NCI-H2171 (cell line): ENCODE measurements at regions not wholly inside any gene's neighbourhood (a gene's known extent, or its start where the extent isn't known, plus 50 kb on each side); places are given as distances from the start of the nearest gene placed in this dataset.

Experiments
- DNase-seq: peaks from one replicate; lab custom pipeline; 2025; lab: John Stamatoyannopoulos, UW

DNA sequence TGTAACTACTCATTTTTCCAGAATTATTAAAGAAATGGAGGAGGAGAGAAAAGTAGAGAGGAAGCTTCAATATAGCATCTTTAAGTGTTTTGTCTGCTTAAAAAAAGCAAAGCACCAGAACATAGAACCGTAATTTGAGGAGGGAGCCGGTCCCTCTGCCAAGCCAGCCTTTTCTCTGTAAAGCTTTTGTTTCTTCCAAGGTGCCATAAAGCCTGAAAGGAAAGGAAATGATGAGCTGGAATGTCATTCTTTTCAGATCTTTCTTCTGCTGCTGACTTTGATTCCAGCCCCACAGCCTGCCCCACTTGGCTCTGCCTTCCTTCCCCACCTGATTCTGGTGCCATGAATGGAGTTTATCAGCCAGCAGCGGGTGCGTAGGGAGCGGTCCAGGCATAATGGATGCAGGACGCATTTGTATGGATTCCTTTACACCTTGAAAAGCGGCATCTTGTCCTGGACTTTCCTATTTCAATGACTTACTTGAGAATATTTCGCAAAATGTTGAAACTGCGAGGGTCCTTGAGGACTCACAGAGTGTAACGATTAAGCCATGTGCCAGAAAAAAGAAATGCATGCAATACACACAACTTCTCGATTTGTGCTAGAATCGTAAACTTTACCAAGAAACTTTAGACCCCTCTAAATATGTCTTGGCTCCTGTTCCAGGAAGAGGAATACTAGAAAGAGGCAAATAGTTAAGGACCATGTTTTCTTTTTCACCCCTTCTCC, 569.5 kb upstream of the MGMT start:
- DNase-seq, result no peak

DNA sequence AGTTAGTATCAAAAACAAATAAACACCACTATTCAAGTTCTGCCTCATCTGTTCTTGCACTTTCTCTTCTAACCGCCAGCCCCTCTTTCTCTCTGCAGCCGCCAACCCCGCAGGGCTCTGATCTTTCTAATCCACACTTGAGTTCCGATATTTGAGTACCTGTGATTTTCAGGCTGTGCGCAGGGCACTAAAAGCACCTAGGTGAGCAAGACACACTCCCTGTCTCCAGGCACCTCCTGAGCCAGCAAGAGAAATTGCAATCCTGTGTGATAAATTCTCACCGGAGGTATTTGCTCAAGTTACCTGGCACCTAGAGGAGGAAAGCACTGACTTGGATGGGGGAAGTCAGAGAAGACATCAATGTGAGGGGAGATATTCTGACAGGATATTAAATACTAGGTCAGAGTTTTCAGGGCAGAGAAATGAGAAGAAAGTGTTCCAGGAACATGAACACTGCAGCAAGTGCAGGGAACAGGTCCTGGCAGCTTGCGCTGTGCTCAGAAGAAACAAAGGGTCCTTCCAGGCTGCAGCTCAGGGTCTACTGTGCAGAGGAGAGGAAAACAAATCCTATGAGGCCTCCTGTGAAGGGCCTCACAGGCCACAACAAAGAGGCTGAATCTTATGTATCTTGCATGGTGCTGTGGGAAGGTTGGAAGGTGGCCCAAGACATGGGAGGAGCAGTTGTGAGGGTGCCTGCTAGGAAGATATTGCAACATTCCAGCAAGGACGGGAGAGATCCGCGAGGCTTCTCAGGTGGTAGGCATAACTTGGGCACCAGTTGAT, 568.7 kb upstream of the MGMT start:
- DNase-seq, result no peak

DNA sequence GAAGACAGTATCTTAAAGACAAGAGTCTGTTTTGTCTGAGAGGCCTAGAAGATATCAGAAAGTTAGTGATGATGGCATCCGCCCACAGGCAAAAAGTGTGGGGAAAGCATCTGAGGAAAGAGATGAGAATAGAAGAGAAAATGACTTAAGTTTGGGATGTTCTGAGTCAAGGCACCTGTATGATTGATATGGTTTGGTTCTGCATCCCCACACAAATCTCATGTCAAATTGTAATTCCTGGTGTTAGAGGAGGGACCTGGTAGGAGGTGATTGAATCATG, 568.2 kb upstream of the MGMT start:
- no peak for DNase-seq

DNA sequence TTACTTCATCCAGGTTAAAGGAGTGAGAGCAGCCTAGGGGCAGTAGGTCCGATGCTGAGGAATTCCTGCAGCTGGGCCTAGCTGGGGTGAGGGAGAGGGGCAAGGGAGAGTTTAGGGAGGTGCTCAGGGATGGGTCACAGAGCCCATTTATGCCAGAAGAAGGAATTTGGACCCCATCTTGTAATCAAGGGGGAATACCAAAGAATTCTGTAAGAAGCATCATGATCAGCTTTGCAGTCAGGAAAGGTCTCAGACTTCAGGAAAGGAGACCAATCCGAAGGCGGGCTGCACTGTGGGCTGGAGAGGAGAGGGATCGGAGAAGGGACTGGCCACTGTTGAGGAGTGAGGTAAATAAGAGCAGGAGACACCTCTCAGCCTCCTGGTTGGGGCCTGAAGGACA, 566.6 kb upstream of the MGMT start:
- no peak for DNase-seq

DNA sequence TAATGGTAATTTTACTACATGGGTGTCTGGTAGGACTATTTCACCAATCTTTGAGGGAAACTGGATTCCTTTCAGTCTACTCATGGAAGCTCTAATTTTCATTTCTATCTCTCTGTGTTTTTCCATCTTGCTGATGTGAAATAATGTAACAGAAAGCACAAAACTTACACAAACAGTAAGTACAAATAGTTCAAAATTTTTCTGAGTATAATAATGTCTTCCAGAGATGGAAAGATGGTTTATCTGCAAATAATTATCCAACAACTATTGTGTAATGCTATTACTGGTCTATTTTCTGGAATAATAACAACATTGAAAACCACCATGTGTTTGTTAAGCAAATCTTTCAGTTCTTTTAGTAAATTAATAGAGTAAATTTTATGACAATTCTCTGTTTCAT, 565.8 kb upstream of the MGMT start:
- no peak for DNase-seq

DNA sequence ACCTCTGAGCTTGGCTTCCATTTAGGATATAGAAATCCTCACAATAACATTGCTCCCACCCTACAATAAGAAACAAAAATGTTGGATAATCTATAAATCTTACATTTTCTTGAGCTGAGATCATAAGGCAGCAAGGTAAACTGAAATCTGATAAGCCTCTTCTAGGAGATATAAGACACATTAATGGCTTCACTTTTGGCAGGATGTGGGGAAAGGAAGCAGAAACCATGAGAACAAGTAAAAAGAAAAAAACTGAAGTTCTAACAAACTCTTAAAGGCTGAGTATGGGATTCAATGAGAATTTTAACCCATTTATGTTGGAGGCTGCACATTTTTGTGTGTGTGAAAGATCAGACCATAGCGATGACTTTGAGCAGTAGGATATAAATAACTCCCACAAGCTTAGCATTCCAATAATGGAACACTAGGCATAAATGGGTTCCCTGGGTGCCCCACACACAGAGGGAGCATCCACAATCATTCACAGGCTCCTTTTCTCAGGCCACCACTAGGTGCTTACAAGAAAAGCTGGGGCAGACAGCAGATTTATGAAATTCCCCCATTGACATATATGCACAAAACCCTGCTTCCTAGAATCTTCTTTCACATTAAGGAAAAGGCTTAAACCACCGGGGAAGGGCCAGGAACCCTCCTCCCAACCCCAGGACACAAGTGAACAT, 564.9 kb upstream of the MGMT start:
- no peak for DNase-seq

DNA sequence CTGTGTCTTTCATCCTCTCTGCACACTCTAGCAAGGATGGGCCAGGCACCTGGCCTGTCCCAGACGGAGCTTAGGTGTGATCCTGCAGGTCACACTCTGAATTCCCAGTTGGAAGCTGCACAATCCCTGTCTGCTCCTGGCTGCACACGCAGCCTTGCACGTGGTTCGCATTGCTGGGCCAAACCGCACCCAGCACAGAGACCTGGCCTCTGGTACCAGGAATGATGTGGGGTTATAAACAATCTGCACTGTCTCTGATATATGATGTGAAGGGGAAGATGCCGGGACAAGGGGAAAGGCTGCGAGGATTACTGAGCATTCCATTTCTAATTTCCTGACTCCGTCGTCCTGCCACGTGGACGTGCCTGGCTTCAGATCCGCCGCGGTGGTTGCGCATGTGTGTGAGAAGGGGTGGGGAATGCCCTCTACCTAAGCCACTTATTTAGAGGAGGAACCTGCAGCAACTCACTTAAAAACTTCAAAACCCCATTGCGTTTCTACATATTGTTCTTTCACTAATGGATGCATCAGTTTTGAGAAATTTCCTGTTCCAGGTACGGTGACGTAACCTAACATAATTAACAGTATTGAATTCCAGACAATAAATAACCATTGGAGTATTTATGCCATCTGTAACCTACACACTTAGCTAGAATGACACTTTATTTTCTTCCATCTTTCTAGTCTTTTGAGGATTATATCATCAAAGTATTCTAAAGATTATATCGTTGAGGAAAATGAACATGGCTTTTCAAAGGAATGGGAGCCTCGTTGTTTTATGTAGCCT, 559.7 kb upstream of the MGMT start:
- DNase-seq, result no peak

DNA sequence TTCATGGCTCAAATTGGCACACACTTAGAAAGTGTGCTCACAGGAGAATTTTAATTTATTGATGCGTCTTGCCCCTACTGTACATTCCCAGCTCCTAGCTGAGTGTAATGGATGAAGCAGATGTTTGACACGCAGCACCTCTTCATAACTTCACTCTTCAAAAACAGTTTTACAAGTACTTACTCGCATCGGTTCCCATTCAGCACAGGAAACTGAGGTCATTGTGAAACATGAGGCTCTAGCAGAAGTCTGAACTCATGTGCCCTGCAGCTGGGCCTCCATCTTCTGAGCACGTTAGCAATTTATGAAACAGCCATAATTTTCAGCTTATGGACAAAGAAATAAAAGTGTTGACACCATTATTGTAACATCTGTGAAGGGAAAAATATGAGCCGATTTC, 558.9 kb upstream of the MGMT start:
- no peak for DNase-seq

DNA sequence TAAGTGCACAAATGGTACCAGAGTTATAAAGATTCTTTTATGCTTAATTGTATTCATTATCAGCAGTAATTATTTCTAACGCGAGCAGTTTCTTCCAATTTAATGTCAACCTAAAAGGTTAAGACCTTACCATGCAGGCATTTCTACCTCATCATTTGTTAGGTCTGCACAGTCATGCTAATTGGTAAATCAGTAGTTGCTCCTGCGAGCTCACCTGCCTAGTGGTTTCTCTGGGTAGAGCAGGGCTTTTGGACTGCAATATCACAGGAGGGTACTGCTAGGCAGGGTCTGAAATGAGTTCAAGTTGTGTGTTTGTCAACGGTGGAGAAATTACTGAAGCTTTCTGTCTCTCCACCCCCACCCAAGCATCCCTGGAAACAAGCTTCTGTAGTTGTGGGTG, 558.5 kb upstream of the MGMT start:
- no peak for DNase-seq

DNA sequence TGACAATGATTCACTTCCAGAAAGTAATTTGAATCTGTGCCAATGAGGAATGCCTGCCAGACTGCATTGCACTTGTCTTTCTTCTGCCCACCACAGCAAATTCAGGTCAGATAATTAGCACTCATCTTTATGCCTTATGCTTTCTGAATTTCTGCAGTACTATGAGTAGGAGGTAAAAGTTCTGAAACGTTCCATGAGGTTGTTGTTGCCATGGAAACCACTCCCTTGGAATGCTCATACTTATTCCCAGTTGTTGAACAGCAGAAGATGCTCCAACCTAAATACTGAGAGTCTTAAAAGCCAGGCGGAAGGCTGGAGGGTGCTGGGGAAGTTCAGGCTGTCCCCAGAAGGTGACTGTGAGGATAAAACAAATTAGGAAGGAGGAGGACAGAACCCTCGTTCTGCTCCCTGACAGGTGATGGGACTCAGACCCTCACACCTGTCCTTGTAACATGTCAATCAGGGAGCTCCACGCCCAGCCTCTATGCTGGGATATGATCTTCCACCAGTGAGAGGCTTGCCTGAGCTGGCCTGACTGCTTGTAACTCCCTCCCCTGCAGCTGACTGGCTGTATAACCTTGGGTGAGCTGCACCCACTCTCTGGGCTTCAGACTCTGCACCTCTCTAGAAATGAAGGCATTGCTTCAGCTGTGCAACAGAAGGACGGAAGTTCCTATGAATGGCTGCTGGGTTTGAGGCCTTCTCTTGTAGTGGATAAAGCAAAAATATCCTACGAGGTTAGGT, 554.3 kb upstream of the MGMT start:
- DNase-seq, result no peak

DNA sequence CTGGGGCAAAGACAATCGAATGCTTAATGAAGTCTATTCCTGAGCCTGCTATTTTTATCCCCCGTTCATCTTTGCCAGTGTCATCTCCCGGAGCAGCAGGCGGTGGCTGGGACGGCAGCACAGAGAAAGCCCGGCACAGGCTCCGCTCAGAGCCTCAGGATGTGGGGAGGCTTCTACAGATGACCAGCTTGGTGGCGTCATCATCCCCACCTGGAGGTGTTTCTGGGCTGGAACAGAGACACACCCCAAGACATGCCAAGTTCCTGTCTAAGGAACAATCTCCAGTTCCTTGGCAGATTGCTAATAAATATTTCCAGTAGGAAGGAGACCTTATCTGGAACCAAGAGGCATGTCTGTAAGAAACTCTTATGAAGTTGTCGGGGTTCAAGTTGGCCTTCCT, 552.4 kb upstream of the MGMT start:
- no peak for DNase-seq

DNA sequence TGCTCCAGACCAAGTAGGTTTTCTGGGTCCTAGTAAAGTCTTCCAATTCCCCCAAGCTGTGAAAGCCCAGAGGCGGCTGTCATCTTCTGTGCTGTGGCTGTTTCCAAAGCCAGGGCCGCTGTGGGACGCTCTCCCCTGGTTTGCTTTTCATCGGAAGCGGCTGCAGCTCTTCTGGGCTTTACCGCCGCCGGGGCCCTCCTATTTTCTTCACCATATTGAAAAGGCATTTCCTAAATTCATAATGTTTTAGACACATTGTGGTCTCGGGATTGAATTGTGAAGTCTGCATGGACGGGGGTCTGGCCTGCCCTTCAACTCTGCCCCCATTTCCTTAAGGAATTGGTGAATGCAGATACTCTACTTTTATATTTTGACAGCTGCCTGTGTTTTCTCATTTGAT, 551.4 kb upstream of the MGMT start:
- no peak for DNase-seq

DNA sequence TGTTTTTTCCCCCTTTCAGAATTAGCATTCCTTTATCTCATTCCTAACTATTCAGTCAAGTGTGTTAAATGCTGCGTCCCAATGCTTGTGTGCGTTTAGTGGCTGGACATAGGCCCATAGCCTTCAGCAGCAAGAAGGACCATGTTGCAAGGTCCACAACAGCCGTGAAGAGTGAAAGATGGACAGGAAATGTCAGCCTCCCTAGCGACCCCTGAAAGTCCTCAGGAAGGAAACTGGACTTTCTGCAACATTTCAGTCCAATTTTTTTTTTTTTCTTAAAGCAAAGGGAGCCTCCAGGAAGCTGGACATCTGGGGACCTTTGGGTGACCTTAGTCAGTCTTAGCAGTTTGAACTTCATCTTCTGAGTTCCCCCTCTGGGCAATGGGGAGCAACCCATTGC, 550.7 kb upstream of the MGMT start:
- no peak for DNase-seq

DNA sequence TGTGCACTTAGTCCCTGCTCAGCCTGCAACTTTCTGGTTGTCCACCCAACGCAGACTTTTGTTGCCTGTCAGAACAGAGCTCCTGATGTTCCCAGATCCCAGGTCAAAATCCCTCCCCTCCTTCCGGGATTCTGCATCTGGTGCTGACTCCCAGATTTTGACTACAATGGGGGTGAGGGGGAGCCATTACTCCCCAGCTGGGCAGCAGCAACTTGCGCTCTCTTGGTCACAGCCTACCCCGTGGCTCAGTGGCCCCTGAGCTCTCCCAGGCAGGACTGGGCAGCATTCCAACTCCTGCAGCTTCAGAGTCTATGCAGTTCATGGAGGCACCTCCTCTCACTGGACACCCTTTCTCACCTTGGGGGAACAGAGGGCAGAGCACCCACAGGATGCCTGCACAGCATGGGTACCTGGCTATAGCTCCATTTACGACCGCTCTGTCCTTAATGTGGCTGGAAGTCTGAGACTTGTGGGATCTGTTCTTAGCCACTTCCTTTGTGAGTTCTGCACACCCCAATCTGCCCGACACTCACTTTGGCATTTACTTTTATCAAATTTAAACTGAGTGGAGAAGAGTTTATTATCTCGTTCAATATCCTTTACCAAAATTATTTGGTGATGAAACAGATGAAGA, 545.5 kb upstream of the MGMT start:
- no peak for DNase-seq

DNA sequence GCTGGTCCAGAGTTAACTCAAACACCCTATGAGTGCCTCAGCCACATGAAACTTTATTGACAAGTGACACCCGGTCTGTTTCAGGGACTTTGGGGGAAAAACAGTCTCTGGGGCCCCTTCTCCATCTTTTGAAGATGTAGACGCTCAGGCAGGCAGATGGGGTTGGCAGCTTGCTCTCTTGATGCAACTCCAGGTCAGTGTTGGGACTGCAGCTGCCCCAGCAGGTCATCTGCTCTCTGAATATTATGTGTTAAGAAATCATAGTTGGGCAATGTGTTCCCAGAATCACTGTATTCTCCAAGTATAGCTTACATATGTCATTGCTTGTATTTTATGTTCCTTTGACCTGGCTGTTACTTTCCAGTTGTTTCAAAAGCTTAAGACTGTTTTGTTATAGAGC, 544.9 kb upstream of the MGMT start:
- no peak for DNase-seq

DNA sequence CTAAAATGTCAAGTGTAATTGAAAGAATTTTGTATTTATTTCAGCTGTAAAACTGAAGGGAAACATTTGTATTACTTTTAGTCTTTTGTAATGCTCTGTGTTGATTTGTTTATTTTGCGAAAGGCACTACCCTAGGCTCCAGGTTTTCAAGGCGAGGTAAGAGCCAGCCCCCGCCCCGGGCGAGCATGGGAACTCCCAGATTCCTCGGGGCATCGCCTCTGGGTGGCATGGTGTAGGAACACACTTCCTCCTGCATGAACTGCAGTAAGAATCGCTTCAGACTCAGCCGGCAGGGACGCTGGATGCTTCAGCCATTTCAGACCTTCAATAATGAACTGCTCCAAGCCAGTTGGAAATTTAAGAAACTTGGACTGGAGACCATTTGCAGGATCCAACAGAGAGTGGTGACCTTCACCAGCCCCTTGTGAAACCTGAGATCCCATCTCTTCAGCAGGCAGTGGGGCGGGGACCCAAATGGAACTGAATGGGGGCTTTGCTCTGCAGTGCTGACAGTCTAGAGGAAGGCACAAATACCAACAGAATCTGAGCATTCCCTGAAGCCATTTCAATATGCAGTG, 544.3 kb upstream of the MGMT start:
- no peak for DNase-seq

DNA sequence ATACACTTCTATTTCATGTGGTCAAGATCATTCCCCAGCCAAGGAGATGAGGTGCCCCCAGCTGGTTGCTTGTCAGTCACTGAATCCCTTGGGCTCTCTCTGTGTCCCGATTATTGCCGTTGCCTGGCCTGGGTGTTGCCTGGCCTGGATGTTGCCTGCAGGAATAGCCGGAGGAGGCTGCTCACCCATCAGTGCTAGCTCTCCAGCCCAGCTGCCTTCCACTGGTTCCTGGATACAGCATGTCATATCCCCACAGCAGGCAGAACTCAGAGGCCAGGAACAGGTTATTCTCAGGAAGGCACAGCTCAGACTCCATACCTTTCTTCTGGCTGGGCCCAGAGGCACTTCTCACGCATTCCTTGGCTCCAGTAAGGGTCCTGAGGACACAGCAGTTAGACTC, 542.1 kb upstream of the MGMT start:
- no peak for DNase-seq

DNA sequence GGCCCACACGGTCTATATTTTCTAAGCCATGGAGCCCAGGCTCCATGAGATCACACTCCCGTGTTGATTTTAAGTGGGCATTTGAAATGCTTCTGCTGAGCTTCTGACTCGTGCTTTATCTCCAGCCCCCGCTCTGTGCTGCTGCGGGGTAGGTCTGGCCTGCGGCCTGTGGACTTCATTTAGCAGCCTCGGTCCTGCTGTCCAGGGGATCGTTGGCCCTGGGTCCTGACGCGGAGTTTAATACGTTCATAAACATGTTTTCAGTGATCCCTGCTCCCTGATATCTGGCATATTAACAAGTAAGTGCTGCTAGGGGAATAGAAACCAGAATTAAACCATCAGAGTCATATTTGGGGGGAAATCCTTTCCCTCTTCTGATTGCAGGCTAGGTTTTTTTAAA, 540.3 kb upstream of the MGMT start:
- DNase-seq, result no peak

DNA sequence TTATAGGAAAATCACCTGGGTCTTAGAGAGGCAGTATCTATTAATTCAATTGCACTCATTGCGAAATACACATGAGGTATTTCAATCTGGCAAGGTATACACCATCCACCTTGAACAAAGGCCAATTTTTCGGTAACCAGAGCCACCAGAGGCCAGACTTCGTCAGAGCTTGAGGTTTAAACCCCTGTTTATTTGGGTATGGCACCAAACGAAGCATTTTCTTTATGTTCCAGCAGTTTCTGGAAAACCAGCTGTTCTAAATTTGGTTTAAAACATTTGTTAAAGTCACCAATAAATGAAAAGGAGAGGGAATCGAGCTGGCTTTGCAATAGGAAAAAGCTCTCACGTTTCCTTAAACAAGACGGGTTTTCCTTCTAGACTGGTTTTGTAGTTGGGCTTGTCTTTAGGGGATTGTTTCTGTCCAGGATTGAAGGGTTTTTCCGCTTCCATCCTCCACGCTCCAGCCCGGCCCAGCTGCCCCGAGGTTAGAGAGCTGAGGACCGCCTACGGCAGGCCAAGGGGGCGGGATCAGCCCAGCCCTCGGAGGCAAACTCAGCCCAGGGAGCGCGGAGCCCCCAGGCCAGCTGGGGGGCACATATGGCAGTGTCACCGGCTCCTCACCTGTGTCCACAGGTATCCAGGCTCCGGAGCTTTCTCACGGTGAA, 539.4 kb upstream of the MGMT start:
- DNase-seq, result no peak

DNA sequence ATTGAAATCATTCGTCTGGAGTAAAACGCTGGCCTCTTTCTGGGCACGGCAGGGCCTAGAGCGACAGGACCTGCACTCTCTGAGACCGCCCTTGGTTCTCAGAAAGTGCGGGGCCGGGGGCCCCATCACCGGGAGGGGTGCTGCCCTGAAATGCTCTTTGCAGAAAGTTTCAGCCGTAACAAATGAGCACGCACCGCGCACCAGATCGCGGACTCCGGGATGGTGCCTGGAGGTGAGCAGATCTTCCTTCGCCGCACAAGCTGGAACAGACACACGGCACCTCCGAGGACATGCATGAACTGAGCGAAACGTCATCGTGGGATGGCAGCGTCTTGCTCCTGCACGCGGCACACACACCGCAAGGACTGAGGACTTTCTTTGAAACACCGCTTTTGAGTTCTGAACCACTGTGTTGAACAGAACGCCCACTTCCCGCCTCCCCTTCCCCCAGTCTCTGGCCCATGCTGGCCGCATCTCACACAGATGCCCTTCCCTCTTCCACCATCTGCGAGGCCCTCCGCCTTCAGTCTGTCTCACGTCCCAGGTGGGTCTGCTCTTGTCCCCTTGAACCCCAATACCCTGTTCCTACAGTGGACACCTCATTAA, 538.7 kb upstream of the MGMT start:
- DNase-seq, result no peak
